ENCODE measurements at regions not wholly inside any gene's neighbourhood (a gene's known extent, or its start where the extent isn't known, plus 50 kb on each side); places are given as distances from the start of the nearest gene placed in this dataset.

DNA sequence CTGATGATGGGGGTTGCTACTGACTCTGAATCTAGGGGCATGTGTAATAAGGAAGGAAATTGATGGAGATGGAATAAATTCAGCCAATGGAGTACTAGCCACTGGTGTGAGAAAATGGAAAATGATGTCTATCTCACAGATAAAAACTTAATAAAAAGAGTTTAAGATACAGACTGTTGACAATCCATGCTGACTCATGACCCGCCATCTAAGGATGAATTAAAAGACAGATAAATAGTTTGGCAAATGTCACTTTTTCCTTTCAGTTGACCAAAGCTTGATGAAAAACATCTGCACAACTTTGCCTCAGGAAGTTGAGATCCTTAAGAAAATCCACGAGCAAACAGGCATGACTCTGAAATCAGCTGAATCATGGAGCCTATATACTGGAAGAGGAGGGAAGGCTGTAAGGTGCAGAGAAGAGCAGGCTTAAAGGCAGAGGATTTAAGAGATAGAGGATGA lies 82.6 kb upstream of the BMP5 start:
- Histone ChIP-seq H3K27me3 (no peaks in the 10 kb centered on the region), H3K36me3 (no peaks in the 10 kb centered on the region), H3K4me1 (no peaks in the 10 kb centered on the region), H3K9me3 (no peaks in the 10 kb centered on the region), H3K4me3 (no peak overlapping the region), H3K27ac (no peak overlapping the region)
- TF ChIP-seq, protein P1, sequence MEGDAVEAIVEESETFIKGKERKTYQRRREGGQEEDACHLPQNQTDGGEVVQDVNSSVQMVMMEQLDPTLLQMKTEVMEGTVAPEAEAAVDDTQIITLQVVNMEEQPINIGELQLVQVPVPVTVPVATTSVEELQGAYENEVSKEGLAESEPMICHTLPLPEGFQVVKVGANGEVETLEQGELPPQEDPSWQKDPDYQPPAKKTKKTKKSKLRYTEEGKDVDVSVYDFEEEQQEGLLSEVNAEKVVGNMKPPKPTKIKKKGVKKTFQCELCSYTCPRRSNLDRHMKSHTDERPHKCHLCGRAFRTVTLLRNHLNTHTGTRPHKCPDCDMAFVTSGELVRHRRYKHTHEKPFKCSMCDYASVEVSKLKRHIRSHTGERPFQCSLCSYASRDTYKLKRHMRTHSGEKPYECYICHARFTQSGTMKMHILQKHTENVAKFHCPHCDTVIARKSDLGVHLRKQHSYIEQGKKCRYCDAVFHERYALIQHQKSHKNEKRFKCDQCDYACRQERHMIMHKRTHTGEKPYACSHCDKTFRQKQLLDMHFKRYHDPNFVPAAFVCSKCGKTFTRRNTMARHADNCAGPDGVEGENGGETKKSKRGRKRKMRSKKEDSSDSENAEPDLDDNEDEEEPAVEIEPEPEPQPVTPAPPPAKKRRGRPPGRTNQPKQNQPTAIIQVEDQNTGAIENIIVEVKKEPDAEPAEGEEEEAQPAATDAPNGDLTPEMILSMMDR (IDR thresholded peaks at IDR 0.05), result no peak
- no peak for TF ChIP-seq POLR2A (IDR thresholded peaks at IDR 0.05)
- no peak for DNase-seq

- H3K9me3 ChIP-seq, result no peaks in the 10 kb centered on the region
- no peaks in the 10 kb centered on the region for H3K36me3 ChIP-seq
- H3K4me3 ChIP-seq, result no peak overlapping the region
- H3K27me3 ChIP-seq, result no peaks in the 10 kb centered on the region
- H3K4me1 ChIP-seq, result no peaks in the 10 kb centered on the region
- H3K27ac ChIP-seq, result no peak overlapping the region
- TF ChIP-seq POLR2A (IDR thresholded peaks at IDR 0.05), result no peak
- TF ChIP-seq, protein P1 (IDR thresholded peaks at IDR 0.05), result no peak
- no peak for DNase-seq
Observed at GRCh38 chr6:55955684-55956083, 80.3 kb upstream of the BMP5 start.

- H3K36me3 ChIP-seq, result no peaks in the 10 kb centered on the region
Observed at GRCh38 chr6:55954436-55954835, 79.0 kb upstream of the BMP5 start.

DNA sequence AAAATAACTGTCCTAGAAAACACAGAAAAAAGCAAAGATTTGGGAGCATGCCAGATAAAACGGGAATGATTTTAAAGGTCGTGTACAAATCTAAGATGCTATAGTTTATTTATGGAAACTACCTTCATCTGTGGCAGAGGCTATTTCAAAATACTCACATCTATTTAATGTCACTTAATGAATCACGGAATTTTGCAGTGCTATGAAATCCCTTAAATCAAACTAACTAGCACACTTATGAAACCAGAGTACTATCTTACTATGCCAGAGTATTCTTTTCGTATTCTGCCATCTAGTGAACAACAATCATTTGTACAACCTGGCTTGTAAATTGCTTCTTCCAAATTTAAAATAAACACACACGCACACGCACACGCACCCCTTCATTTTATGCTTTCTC lies 77.9 kb upstream of the BMP5 start:
- Histone ChIP-seq H3K27ac (no peak overlapping the region), H3K27me3 (no peaks in the 10 kb centered on the region), H3K36me3 (no peaks in the 10 kb centered on the region), H3K4me1 (no peaks in the 10 kb centered on the region), H3K4me3 (no peak overlapping the region), H3K9me3 (no peaks in the 10 kb centered on the region)
- DNase-seq, result no peak
- TF ChIP-seq, protein P1 (IDR thresholded peaks at IDR 0.05), result peak in 2 of 6 experiments; percentile 26 to 33
- TF ChIP-seq POLR2A (IDR thresholded peaks at IDR 0.05), result no peak

More at GRCh38 chr6:55954436-55954835, 79.0 kb upstream of the BMP5 start:
- Histone ChIP-seq H3K9me3 (no peaks in the 10 kb centered on the region), H3K4me3 (no peak overlapping the region), H3K4me1 (no peaks in the 10 kb centered on the region), H3K27ac (no peak overlapping the region), H3K27me3 (no peaks in the 10 kb centered on the region)
- TF ChIP-seq, protein P1 (IDR thresholded peaks at IDR 0.05), result no peak
- no peak for TF ChIP-seq POLR2A (IDR thresholded peaks at IDR 0.05)
- no peak for DNase-seq

DNA sequence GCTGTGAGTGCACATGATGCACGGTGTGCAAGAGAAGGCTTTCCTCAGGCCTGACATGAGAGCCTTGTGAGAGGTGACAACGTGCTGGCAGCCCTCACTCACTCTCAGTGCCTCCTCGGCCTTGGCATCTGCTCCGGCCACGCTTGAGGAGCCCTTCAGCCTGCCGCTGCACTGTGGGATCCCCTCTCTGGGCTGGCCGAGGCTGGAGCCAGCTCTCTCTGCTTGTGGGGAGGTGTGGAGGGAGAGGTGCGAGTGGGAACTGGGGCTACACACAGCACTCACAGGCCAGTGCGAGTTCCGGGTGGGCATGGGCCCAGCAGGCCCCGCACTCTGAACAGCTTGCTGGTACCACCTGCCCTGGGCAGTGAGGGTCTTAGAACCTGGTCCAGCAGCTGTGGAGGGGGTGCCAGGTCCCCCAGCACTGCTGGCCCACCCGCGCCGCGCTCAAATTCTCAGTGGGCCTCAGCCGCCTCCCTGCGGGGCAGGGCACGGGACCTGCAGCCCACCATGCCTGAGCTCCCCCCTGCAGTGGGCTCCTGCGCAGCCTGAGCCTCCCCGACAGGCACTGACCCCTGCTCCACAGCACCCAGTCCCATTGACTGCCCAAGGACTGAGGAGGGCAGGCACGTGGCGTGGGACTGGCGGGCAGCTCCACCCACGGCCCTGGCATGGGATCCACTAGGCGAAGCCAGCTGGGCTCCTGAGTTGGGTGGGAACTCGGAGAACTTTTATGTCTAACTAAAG lies 74.9 kb upstream of the BMP5 start:
- TF ChIP-seq POLR2A (IDR thresholded peaks at IDR 0.05), result no peak
- TF ChIP-seq, protein P1 (IDR thresholded peaks at IDR 0.05), result no peak
- no peaks in the 10 kb centered on the region for H3K27me3 ChIP-seq
- no peaks in the 10 kb centered on the region for H3K9me3 ChIP-seq
- no peak overlapping the region for H3K27ac ChIP-seq
- H3K4me3 ChIP-seq, result no peak overlapping the region
- H3K36me3 ChIP-seq, result no peaks in the 10 kb centered on the region
- H3K4me1 ChIP-seq, result no peaks in the 10 kb centered on the region
- DNase-seq, result no peak

Measured in Peyer's patch (tissue), 4 donors.